NCI-H2029 (cell line): ENCODE measurements at regions not wholly inside any gene's neighbourhood (a gene's known extent, or its start where the extent isn't known, plus 50 kb on each side); places are given as distances from the start of the nearest gene placed in this dataset.
A peak's percentile ranks its signal among the peaks of the same experiment; 100 is the strongest.

ENCODE experiments used
- DNase-seq: peaks from one replicate; lab custom pipeline; 2025; lab: John Stamatoyannopoulos, UW

DNA sequence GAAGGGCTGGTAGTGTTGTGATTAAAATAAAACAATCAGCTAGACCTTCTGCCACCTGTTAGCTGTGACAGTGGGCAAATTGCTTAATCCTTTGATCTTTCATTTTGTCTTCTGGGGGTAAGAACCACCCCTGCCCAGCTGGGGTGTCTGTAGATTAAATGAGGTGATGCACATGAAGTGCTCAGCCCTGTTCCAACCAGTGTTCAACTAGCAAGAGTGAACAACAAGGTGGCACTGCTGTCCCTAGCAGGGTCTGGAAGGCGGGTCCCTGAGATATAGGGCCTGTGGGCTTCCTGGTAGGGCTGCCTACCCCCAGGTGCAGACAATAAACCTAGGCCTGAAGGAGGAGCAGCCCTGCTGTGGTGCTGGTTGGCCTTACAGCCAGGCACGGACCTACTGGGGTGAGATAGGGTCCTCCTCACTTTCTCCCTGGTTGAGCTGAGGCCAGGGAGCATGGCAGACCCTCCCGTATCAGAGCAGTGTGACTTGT, 60.6 kb downstream of the ARL6IP4 start:
- DNase-seq, result peak; percentile 53

DNA sequence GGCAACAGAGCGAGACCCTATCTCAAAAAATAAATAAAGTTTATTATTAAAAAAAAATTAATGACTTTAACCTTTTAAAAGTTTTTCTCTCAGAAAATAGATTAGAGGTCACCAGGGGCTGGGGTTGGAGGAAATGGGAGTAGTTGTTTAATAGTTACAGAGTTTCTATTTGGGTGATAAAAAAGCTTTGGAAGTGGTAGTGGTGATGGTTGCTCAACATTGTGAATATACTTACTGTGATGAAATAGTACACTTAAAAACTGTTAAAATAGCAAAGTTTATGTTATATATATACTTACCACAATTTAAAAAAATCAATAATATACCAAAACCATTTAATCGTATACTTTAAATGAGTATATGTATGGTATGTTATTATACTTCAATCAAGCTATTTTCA, 59.6 kb downstream of the ARL6IP4 start:
- DNase-seq, result no peak

- DNase-seq, result no peak
Observed at GRCh38 chr12:123038966-123039365, 58.5 kb downstream of the ARL6IP4 start.

DNA sequence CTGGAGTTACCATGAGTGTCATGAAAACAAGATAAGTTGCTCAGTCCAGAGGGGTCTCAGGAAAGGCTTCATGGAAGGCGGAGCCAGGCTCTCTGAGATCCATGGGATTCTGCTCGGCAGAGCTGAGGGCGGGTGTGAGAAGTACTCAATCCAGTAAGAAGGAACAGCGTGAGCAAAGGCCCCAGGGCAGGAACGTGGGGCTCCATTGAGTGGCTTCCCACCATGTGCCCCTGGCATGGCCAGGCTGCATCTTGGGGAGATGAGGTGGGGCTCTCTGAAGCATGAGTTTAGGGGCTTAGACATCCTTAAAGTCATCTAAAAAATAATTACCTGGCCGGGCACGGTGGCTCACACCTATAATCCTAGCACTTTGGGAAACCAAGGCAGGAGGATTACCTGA, 58.0 kb downstream of the ARL6IP4 start:
- DNase-seq, result no peak

- DNase-seq, result no peak
Observed at GRCh38 chr12:123037791-123038190, 57.3 kb downstream of the ARL6IP4 start.

- DNase-seq, result no peak
Observed at GRCh38 chr12:123036466-123037285, 56.2 kb downstream of the ARL6IP4 start.

- no peak for DNase-seq
Observed at GRCh38 chr12:123035841-123036240, 55.4 kb downstream of the ARL6IP4 start.

DNA sequence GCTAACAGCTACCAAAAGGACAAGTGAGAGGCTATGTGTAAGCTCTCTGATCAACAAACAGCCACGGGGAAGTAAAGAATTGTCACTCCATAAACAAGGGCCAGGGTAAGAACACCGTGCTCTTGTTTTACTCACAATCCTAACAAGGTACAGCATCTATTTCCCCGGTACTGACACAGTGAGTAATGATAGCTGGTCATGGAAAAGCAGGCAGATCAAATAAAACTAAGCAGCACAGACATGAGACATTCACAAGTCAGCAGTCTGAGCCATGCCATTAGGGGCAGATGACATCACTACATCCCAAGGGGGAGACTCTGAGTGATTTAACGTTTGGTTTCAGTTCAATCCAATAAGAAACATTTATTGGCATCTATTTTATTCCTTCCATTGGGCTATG, 54.4 kb downstream of the ARL6IP4 start:
- no peak for DNase-seq

DNA sequence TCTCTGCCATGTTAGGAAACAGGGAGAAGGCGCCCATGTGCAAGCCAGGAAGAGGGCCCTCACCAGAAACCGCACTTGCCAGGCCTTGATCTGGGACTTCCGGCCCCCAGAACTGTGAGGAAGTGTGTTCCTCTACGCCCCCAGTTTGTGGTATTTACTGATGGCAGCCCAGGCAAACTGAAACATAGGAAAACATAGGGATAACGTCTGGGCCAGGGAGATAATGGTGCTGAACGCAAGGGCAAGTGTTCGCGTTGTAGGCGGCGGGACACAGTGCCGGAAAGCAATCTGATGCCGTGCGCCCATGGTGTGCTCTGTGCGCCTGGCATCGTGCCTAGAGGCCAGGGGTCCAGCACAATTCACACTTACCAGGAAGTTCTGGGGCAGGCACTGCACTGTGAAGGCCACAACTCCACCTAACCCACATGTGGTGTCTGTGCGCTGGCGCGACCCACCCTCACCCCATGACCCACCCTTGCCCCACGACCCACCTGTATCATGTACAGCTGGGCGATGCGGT, 53.6 kb downstream of the ARL6IP4 start:
- DNase-seq, result no peak

DNA sequence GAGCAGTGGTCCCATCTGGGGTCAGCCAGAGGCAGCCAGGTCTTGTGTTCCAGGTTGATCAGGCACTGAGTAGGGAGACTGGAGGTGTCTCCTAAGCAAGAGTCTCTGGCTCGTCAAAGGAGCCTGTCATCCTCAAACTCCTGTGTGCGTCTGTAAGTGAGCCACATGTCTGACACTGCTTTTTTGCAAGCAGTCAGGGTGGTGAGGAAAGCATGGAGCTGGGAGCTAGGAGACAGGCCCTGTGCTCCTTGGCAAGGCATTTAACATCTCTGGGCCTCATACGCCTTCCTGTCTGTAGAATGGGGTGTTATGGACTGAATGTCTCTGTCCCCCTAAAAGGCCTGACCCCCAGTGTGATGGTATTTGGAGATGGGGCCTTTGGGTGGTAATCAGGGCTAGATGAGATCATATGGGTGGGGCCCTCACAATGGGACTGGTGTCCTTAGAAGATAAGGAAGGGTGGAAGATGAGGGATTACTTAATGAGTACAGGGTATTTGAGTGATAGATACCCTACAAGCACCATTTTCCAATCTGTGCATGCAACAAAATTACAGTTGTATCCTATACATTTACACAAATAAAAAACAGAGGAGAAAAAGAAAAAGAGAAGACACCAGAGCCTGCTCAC, 53.0 kb downstream of the ARL6IP4 start:
- no peak for DNase-seq

GRCh38 chr12:123032736-123033391, 52.4 kb downstream of the ARL6IP4 start:
- DNase-seq, result no peak
